ENCODE measurements at regions not wholly inside any gene's neighbourhood (a gene's known extent, or its start where the extent isn't known, plus 50 kb on each side); places are given as distances from the start of the nearest gene placed in this dataset.

DNA sequence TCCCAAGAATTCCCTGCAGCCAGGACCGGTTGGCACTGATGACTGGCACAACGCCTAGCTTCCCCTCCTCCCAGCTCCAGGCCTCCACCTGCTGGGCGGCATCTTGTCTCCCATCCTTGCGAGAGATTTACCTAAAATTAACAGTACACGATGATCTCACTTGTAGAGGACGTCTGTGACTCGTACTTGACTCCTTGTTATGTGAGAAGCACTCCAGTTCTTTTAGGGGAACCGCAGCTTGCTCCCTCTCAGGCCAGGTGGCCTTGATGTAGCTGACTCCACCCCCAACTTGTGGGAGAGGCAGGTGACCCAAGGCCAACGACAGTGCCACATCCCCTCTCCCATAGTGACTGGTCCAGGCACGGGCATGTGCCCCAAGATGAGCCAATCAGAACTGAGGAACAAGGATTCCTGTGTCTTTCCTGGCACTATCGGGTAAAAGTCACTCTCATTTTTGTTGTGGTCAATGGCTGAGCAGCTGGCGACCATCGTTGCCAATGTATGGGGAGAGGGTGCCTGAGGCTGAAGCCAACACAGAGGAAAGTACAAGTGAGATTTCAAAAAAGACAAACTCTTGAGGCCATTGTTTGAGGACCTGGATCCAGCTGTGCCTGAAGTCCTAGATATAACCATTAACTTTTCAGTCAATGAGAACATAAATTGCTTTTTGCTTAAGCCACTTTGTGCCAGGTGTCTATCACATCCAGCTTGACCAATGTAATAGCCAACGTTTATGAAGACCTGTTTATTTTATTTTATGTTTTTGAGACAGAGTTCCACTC is 208.7 kb downstream of the RBM19 start:
- no peak for DNase-seq (ENCODE audit: low read depth)
- TF ChIP-seq, protein P1, sequence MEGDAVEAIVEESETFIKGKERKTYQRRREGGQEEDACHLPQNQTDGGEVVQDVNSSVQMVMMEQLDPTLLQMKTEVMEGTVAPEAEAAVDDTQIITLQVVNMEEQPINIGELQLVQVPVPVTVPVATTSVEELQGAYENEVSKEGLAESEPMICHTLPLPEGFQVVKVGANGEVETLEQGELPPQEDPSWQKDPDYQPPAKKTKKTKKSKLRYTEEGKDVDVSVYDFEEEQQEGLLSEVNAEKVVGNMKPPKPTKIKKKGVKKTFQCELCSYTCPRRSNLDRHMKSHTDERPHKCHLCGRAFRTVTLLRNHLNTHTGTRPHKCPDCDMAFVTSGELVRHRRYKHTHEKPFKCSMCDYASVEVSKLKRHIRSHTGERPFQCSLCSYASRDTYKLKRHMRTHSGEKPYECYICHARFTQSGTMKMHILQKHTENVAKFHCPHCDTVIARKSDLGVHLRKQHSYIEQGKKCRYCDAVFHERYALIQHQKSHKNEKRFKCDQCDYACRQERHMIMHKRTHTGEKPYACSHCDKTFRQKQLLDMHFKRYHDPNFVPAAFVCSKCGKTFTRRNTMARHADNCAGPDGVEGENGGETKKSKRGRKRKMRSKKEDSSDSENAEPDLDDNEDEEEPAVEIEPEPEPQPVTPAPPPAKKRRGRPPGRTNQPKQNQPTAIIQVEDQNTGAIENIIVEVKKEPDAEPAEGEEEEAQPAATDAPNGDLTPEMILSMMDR (conservative IDR thresholded peaks at IDR 0.05; ENCODE audit: low read depth, low read length): no peak
- H3K4me3 ChIP-seq (ENCODE audit: low read length): no peak overlapping the region

DNA sequence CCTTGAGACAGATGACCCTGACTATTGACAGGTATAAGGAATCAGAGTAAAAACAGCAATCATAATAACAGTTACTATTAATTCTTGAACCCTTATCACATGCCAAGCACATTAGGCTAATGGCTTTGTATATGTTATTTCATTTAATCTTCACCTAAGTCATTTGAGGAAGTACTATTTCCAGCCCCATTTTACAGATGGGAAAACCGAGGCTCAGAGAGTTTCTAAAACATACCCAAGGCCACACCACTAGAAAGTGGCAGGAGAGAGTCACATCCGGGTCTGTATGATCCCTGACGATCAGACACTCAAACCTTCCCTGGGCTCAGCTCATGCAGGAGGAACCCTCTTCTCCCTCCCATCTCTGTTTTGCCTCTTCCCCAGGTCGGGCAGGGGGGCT is 209.5 kb downstream of the RBM19 start:
- DNase-seq (ENCODE audit: low read depth): no peak
- no peak overlapping the region for H3K4me3 ChIP-seq (ENCODE audit: low read length)
- TF ChIP-seq, protein P1 (conservative IDR thresholded peaks at IDR 0.05; ENCODE audit: low read depth, low read length): no peak

DNA sequence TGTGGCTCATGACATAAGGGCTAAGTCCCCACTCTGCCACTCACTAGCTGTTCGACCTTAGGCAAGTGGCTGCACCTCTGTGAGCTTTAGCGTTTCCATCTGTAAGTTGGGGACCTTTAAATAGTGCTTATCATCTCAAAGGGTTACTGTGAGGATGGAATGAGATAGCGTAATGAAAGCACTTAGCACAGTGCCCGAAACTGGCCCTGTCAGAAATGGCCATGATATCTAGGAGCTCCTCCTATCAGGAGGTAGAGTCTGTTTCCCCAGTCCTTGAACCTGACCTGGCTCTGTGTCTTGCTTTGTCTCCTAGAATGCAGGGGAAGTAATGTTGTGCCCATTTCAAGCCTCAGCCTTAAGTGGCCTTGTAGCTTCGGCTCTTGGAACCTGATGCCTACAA is 211.0 kb downstream of the RBM19 start:
- no peak for DNase-seq (ENCODE audit: low read depth)
- TF ChIP-seq, protein P1 (conservative IDR thresholded peaks at IDR 0.05; ENCODE audit: low read depth, low read length): no peak
- H3K4me3 ChIP-seq (ENCODE audit: low read length): no peak overlapping the region

DNA sequence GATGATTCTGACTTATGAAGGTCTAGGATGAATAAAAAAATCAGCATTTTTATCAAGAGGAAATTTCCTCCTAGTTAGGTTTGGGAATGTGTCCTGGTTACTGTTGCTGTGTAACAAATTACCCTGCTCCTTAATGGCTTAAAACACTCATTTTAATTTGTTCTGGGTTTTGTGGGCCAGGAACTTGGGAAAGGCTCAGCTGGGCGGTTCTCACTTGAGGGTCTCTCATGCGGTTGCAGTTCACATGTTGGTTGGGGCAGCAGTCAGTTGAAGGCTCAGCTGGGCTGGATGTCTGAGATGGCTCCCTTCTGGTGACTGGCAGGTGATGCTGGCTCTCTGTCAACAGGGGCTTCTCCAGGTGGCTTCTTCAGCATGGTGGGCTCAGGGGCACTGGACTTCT is 214.6 kb downstream of the RBM19 start:
- H3K4me3 ChIP-seq (ENCODE audit: low read length): no peak overlapping the region
- TF ChIP-seq, protein P1 (conservative IDR thresholded peaks at IDR 0.05; ENCODE audit: low read depth, low read length): no peak
- DNase-seq (ENCODE audit: low read depth): no peak

DNA sequence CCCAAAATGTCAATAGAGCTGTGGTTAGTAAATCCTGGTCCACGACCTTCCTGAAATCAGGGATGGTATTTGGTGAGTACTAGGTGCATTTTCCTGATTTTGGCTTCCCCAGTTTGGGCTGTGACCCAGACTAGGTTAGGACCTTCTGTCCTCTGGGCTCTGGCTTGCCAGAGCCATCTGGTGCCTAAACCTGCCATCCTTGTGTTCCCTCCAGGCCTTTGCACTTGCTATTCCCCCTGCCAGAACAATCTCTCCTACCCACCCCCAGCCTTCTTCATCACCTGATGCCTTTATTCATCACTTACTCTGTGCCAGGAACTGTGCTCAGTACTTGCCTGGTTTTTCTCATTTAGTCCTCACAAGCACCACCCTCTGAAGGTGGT is 216.7 kb downstream of the RBM19 start:
- TF ChIP-seq, protein P1 (conservative IDR thresholded peaks at IDR 0.05; ENCODE audit: low read depth, low read length): no peak
- no peak for DNase-seq (ENCODE audit: low read depth)
- H3K4me3 ChIP-seq (ENCODE audit: low read length): no peak overlapping the region

DNA sequence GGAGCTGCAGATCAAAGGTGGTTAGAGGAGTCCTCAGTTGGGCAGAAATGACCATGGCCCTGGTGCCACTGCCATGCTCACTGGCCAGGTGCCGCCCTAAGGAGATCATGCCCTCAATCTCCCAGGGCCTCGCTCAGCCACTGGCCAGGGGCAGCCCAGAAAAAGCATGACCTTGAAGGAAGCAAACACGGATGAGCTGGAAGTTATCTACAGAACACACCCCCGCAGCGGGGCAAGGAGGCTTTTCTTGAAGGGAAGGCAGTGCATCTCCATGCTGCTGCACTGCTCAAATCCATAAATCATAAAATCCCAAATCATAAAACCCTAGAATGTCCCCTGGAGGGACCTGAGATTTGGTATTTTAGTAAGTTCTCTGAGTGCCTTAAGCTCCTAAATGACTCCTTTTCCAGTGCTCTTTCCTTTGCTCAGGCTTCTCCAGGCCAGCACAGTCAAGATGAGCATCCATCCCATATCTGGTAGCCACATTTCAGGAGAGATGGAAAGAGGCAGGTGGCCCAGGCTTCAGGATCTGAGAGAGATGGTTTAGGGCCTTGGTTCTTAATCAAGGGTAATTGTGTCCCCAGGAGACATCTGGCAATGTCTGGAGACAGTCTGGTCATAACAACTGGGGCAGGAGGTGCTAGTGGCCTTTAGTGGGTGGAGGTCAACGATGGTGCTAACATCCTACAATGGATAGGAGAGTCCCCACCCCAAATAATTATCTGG is 217.3 kb downstream of the RBM19 start:
- no peak for DNase-seq (ENCODE audit: low read depth)
- H3K4me3 ChIP-seq (ENCODE audit: low read length): no peak overlapping the region
- TF ChIP-seq, protein P1 (conservative IDR thresholded peaks at IDR 0.05; ENCODE audit: low read depth, low read length): no peak

DNA sequence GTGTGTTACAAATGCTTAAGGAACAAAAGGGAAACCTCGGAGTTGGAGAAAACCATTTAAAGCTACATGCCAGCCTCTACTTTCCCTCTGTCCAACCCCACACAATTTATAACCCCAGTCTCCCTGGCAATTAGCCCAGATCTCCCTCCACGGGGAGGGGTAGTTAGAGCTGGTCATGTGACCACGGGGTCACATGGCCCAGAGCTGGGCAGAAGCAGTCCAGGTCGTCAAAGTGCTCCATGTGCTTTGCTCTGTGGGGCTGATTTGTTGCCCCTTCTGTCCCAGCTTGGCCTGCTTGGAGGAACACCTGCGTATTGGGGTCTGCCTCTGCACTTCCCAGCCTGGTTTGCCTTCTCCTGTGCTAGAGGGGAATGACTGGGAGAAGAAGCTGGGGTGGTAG is 219.1 kb downstream of the RBM19 start:
- TF ChIP-seq, protein P1 (conservative IDR thresholded peaks at IDR 0.05; ENCODE audit: low read depth, low read length): no peak
- no peak overlapping the region for H3K4me3 ChIP-seq (ENCODE audit: low read length)
- no peak for DNase-seq (ENCODE audit: low read depth)
